Activated T-helper 1 cell treated with anti-CD3 and anti-CD28 coated beads, Interleukin-12 subunit alpha, Interleukin-12 subunit beta, Interleukin-2, Interleukin-4 antibody, amounts not matched to agents 30 ng/mL and 10 ng/mL and 1 ng/mL, durations not matched to agents 14 hours and 24 hours and 36 hours (primary cell): ENCODE measurements at regions not wholly inside any gene's neighbourhood (a gene's known extent, or its start where the extent isn't known, plus 50 kb on each side); places are given as distances from the start of the nearest gene placed in this dataset.

Experiments
- DNase-seq: peaks from one replicate; pipeline ENCODE4 v3.0.0; 2021; ENCODE audit warnings: low spot score
- H3K27ac Mint-ChIP-seq: one replicate; pipeline ENCODE4 v1.8.0; 2021; ENCODE audit warnings: mild to moderate bottlenecking, mixed read lengths
- H3K27me3 Mint-ChIP-seq: one replicate; pipeline ENCODE4 v1.8.0; 2022; ENCODE audit warnings: mild to moderate bottlenecking, moderate library complexity, mixed read lengths; ENCODE audit not compliant: insufficient read depth
- H3K36me3 Mint-ChIP-seq: one replicate; pipeline ENCODE4 v1.8.0; 2021; ENCODE audit warnings: low read depth, mixed read lengths
- H3K4me1 Mint-ChIP-seq: one replicate; pipeline ENCODE4 v1.8.0; 2021; ENCODE audit warnings: low read depth, mixed read lengths
- H3K4me3 Mint-ChIP-seq: one replicate; pipeline ENCODE4 v1.8.0; 2021; ENCODE audit warnings: mild to moderate bottlenecking, moderate library complexity, mixed read lengths
- H3K9me3 Mint-ChIP-seq: one replicate; pipeline ENCODE4 v1.8.0; 2021; ENCODE audit warnings: mixed read lengths
- intact Hi-C: fragments of 100-400 bp; cut with micrococcal nuclease; formaldehyde crosslinking; loops from one replicate; pipeline ENCODE4 v1.15.1; 2024

DNA sequence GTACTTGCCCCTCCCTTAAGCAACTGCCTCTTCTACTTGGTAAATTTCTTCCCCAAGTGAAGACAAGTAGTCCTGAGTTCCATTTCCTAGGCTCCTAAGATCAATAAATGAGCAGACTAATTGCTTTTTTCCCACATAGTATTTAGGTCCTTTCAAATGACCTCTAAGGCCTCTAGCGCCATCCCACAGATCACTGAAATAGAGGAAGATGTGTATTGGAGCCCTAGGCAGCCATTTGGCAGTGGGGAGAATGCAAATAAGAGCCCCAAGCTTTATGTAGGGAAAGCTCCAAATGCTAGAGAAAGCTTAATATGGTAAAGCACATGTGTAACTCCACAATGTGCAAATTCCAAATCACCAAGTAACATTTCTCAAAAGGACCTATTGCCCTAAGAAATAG is 316.5 kb upstream of the PHF14 start:
- H3K36me3 Mint-ChIP-seq, result no peaks in the 10 kb centered on the region
- DNase-seq, result no peak
- intact Hi-C loops, result no loop called here
- no peak overlapping the region for H3K27ac Mint-ChIP-seq
- H3K9me3 Mint-ChIP-seq, result no peaks in the 10 kb centered on the region
- H3K4me1 Mint-ChIP-seq, result no peaks in the 10 kb centered on the region
- H3K27me3 Mint-ChIP-seq, result no peaks in the 10 kb centered on the region
- H3K4me3 Mint-ChIP-seq, result no peak overlapping the region

DNA sequence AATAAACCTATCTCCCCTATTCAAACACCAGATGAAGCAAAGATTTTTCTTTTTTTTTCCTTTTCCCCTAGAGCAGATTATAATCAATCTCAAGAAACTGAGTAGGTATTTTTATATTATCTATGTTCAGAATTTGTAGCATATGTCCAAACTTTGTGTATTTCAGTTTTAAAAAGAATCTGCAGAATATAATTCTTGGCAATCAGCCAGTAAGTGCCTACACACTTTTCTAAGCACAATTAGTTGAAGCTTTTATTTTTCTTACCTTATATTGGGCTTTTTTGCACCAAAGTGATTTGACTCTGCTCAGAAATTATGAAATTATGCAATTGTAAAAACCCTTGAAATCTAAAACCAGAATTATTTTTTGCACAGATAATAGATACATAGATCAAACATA is 315.8 kb upstream of the PHF14 start:
- no peak for DNase-seq
- Mint-ChIP-seq H3K36me3 (no peaks in the 10 kb centered on the region), H3K4me3 (no peak overlapping the region), H3K4me1 (no peaks in the 10 kb centered on the region), H3K27me3 (no peaks in the 10 kb centered on the region), H3K27ac (no peak overlapping the region), H3K9me3 (no peaks in the 10 kb centered on the region)
- intact Hi-C loops, result no loop called here

DNA sequence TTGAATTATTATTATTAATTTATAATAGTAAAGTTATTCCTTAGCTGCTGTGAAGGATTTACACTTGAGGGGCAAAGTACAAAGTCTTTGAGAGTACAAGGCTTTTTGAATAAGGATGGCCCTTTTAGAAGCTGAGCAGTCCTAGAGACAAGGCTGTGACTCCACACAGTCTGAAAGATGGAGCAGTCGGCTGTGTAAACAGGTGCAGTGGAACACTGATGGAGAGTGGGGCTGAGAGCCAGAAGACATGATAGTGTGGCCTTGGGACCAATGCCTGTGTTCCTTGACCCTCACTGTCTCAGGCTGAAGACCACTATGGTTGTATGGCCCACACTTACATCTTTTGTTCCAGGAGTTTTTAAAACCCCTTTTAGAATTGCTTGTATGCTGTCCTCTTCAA is 311.2 kb upstream of the PHF14 start:
- Mint-ChIP-seq H3K27ac (no peak overlapping the region), H3K4me3 (no peak overlapping the region), H3K27me3 (no peaks in the 10 kb centered on the region), H3K36me3 (no peaks in the 10 kb centered on the region), H3K4me1 (no peaks in the 10 kb centered on the region), H3K9me3 (no peaks in the 10 kb centered on the region)
- DNase-seq, result no peak
- intact Hi-C loops, result no loop called here

GRCh38 chr7:10662982-10663884 is 310.4 kb upstream of the PHF14 start:
- no peak overlapping the region for H3K27ac Mint-ChIP-seq
- intact Hi-C loops, result no loop called here
- no peaks in the 10 kb centered on the region for H3K27me3 Mint-ChIP-seq
- H3K9me3 Mint-ChIP-seq, result no peaks in the 10 kb centered on the region
- H3K4me1 Mint-ChIP-seq, result no peaks in the 10 kb centered on the region
- no peak overlapping the region for H3K4me3 Mint-ChIP-seq
- no peaks in the 10 kb centered on the region for H3K36me3 Mint-ChIP-seq
- no peak for DNase-seq

- no peak overlapping the region for H3K27ac Mint-ChIP-seq
- no peak for DNase-seq
- no peaks in the 10 kb centered on the region for H3K9me3 Mint-ChIP-seq
- intact Hi-C loops, result no loop called here
- H3K4me3 Mint-ChIP-seq, result no peak overlapping the region
- H3K27me3 Mint-ChIP-seq, result peaks cover 3% of the 10 kb centered on the region
- H3K4me1 Mint-ChIP-seq, result no peaks in the 10 kb centered on the region
- H3K36me3 Mint-ChIP-seq, result no peaks in the 10 kb centered on the region
These were observed 301.5 kb upstream of the PHF14 start for GRCh38 chr7:10672186-10672585.

DNA sequence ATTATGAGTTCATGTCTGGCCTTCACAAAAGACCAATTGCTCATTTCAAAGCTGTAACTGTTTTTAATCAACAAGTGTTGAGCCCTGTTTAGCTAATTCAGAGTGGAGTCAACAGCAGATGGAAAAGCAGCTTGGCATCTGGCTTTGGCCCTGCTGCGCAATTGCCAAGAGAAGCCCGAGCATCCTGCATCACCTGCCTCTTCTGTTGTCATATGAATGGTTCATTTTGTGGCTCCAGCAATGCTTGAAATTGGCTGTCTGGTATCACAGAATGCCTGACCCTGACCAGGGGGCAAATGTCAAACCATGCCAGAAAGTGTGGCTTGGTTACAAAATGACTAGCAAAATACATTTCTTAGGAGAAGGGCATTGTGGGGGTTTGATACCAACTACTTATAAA is 296.5 kb upstream of the PHF14 start:
- intact Hi-C loops, result no loop called here
- DNase-seq, result no peak
- H3K36me3 Mint-ChIP-seq, result no peaks in the 10 kb centered on the region
- no peaks in the 10 kb centered on the region for H3K27me3 Mint-ChIP-seq
- no peak overlapping the region for H3K27ac Mint-ChIP-seq
- no peaks in the 10 kb centered on the region for H3K4me1 Mint-ChIP-seq
- no peak overlapping the region for H3K4me3 Mint-ChIP-seq
- H3K9me3 Mint-ChIP-seq, result no peaks in the 10 kb centered on the region

GRCh38 chr7:10677668-10678232 is 295.9 kb upstream of the PHF14 start:
- no peaks in the 10 kb centered on the region for H3K36me3 Mint-ChIP-seq
- H3K27ac Mint-ChIP-seq, result no peak overlapping the region
- no peak overlapping the region for H3K4me3 Mint-ChIP-seq
- no peaks in the 10 kb centered on the region for H3K27me3 Mint-ChIP-seq
- no peaks in the 10 kb centered on the region for H3K9me3 Mint-ChIP-seq
- no peaks in the 10 kb centered on the region for H3K4me1 Mint-ChIP-seq
- intact Hi-C loops, result no loop called here
- no peak for DNase-seq

DNA sequence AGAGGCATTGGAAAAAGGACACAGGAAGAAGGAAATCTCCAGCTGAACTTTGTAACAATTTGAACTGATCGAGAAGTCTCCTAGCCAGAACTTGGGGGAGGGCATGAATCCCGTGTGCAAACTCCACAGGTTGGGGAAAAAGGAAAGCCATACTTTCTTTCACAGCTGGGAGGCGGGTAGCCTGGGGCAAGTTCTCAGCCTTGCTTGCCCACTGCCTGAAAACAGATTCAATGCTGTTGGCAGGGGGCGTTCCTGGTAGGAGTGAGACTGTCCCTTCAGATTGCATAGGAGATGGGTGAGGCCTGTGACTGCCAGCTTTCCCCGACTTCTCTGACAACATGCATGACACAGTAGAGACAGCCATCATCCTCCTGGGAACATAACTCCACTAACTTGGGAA is 289.1 kb upstream of the PHF14 start:
- intact Hi-C loops, result no loop called here

DNA sequence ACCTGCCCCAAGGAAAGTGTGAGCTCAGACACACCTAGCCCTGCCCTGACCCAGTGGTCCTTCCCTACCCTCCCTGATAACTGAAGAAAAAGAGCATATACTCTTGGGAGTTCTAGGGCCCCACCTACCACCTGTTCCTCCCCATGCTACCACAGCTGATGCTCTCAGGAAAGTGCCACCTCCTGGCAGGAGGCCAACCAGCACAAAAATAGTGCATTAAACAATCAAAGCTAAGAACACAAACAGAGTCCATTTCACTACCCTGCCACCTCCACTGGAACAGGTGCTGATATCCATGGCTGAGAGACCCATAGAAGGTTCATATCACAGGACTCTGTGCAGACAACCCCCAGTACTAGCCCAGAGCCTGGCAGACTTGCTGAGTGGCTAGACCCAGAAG is 288.6 kb upstream of the PHF14 start:
- Mint-ChIP-seq H3K4me1 (no peaks in the 10 kb centered on the region), H3K9me3 (no peaks in the 10 kb centered on the region), H3K27me3 (no peaks in the 10 kb centered on the region), H3K36me3 (no peaks in the 10 kb centered on the region), H3K4me3 (no peak overlapping the region), H3K27ac (no peak overlapping the region)
- intact Hi-C loops, result no loop called here
- DNase-seq, result no peak

More for the DNA sequence above, 289.1 kb upstream of the PHF14 start:
- H3K27ac Mint-ChIP-seq, result no peak overlapping the region
- no peaks in the 10 kb centered on the region for H3K4me1 Mint-ChIP-seq
- no peaks in the 10 kb centered on the region for H3K27me3 Mint-ChIP-seq
- no peak overlapping the region for H3K4me3 Mint-ChIP-seq
- no peaks in the 10 kb centered on the region for H3K36me3 Mint-ChIP-seq
- H3K9me3 Mint-ChIP-seq, result no peaks in the 10 kb centered on the region
- DNase-seq, result no peak

DNA sequence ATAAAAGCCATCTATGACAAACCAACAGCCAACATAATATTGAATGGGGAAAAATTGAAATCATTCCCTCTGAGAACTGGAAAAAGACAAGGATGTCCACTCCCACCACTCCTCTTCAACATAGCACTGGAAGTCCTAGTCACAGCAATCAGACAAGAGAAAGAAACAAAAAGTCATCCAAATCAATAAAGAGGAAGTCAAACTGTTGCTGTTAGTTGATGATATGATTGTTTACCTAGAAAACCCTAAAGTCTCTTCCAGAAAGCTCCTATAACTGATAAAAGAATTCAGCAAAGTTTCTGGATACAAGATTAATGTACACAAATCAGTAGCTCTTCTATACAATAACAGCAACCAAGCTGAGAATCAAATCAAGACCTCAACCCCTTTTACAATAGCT is 285.1 kb upstream of the PHF14 start:
- H3K36me3 Mint-ChIP-seq, result no peaks in the 10 kb centered on the region
- H3K27me3 Mint-ChIP-seq, result peaks cover 2% of the 10 kb centered on the region
- H3K4me1 Mint-ChIP-seq, result no peaks in the 10 kb centered on the region
- no peak overlapping the region for H3K4me3 Mint-ChIP-seq
- intact Hi-C loops, result no loop called here
- H3K9me3 Mint-ChIP-seq, result no peaks in the 10 kb centered on the region
- no peak for DNase-seq
- H3K27ac Mint-ChIP-seq, result no peak overlapping the region

DNA sequence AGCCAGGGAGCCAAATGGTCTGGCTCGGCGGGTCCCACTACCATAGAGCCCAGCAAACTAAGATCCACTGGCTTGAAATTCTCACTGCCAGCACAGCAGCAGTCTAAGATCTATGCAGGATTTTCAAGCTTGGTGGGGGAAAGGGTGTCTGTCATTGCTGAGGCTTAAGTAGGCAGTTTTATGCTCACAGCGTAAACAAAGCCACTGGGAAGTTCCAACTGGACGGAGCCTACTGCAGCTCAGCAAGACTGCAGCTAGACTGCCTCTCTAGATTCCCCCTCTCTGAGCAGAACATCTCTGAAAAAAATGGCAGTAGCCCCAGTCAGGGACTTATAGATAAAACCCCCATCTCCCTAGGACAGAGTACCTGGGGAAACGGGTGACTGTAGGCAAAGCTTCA is 277.6 kb upstream of the PHF14 start:
- Mint-ChIP-seq H3K4me3 (no peak overlapping the region), H3K27ac (no peak overlapping the region), H3K4me1 (no peaks in the 10 kb centered on the region), H3K9me3 (peaks cover 8% of the 10 kb centered on the region), H3K27me3 (peaks cover 2% of the 10 kb centered on the region), H3K36me3 (no peaks in the 10 kb centered on the region)
- intact Hi-C loops, result no loop called here
- DNase-seq, result no peak

DNA sequence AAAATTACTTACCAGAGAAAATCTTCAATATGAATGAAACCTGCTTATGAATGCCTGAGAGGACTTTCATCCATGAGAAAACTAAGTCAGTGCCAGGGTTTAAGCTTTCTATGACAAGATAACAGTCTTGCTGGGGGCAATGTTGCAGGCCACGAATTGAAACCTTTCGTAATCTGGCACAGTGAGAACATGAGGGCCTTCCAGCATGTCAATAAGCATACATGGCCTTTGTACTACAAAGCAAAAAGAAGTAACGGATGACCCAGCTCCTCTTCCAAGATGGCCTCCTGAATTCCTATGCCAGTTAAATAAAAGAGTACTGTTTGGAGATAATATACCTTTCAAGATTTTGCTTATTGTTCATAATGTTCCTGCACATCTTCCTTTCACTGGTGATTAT is 270.6 kb upstream of the PHF14 start:
- peaks cover 8% of the 10 kb centered on the region for H3K9me3 Mint-ChIP-seq
- no peak overlapping the region for H3K27ac Mint-ChIP-seq
- intact Hi-C loops, result no loop called here
- H3K36me3 Mint-ChIP-seq, result no peaks in the 10 kb centered on the region
- H3K4me3 Mint-ChIP-seq, result no peak overlapping the region
- peaks cover 2% of the 10 kb centered on the region for H3K27me3 Mint-ChIP-seq
- H3K4me1 Mint-ChIP-seq, result no peaks in the 10 kb centered on the region
- DNase-seq, result no peak

DNA sequence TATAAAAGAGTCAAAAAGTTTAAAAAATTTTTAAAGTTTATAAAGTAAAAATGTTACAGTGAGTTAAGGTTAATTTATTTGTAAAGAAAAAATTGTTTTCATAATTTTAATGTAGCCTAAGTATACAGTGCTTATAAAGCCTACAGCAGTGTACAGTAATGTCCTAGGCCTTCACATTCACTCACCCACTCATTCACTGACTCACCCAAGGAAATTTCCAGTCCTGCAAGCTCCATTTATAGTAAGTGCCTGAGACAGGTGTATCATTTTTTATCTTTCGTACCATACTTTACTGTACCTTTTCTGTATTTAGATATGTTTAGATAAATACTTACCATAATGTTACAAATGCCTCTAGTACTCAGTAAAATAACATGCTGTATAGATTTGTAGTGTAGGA is 269.7 kb upstream of the PHF14 start:
- Mint-ChIP-seq H3K27me3 (peaks cover 2% of the 10 kb centered on the region), H3K4me1 (no peaks in the 10 kb centered on the region), H3K36me3 (no peaks in the 10 kb centered on the region), H3K9me3 (peaks cover 3% of the 10 kb centered on the region), H3K4me3 (no peak overlapping the region), H3K27ac (no peak overlapping the region)
- intact Hi-C loops, result no loop called here
- no peak for DNase-seq
